Brain microvascular endothelial cell (primary cell): ENCODE measurements at regions not wholly inside any gene's neighbourhood (a gene's known extent, or its start where the extent isn't known, plus 50 kb on each side); places are given as distances from the start of the nearest gene placed in this dataset.

Experiments used
- DNase-seq: peaks from one replicate; pipeline ENCODE4 v3.0.0-alpha.2; 2020
- H3K27ac ChIP-seq: fragments of 250-450 bp; sonication (Bioruptor Pico); 2 replicates; pipeline ENCODE4 v1.5.1; 2020; ENCODE audit warnings: mild to moderate bottlenecking, moderate library complexity
- H3K27me3 ChIP-seq: fragments of 250-450 bp; sonication (Bioruptor Pico); replicated peaks from 2 replicates; pipeline ENCODE4 v1.5.1; 2020; ENCODE audit warnings: mild to moderate bottlenecking
- H3K36me3 ChIP-seq: fragments of 250-450 bp; sonication (Bioruptor Pico); replicated peaks from 2 replicates; pipeline ENCODE4 v1.5.1; 2020; ENCODE audit warnings: mild to moderate bottlenecking
- H3K4me3 ChIP-seq: 2 replicates; pipeline ENCODE4 v1.5.1; 2011; ENCODE audit warnings: low read depth, mild to moderate bottlenecking, control low read depth, low read length, moderate library complexity
- CTCF ChIP-seq: IDR thresholded peaks from 2 replicates; pipeline ENCODE4 v1.5.1; 2011; ENCODE audit warnings: low read depth, mild to moderate bottlenecking, moderate library complexity, low read length, control low read depth, inconsistent platforms; ENCODE audit errors: missing control alignments
- in situ Hi-C: cut with HindIII; loops from 2 replicates; pipeline ENCODE4 v1.10.0; 2017; ENCODE audit warnings: low sequenced_read_pairs, low pct_ligation_motif_present

- Histone ChIP-seq H3K36me3 (no peaks in the 10 kb centered on the region), H3K27ac (no peak overlapping the region), H3K4me3 (no peak overlapping the region), H3K27me3 (no peaks in the 10 kb centered on the region)
- DNase-seq = no peak
- in situ Hi-C loops = no loop called here
- no peak for TF ChIP-seq CTCF
Measured at GRCh38 chr5:165906871-165907270, 2384.6 kb upstream of the WWC1 start.

- H3K27ac ChIP-seq = no peak overlapping the region
- in situ Hi-C loops = no loop called here
- no peaks in the 10 kb centered on the region for H3K36me3 ChIP-seq
- no peaks in the 10 kb centered on the region for H3K27me3 ChIP-seq
- H3K4me3 ChIP-seq = no peak overlapping the region
- DNase-seq = no peak
- TF ChIP-seq CTCF = no peak
Measured at GRCh38 chr5:165913059-165913458, 2378.4 kb upstream of the WWC1 start.

- H3K36me3 ChIP-seq = no peaks in the 10 kb centered on the region
- in situ Hi-C loops = no loop called here
- no peak for TF ChIP-seq CTCF
Measured at GRCh38 chr5:165914456-165914855, 2377.0 kb upstream of the WWC1 start.

GRCh38 chr5:165919196-165919595 lies 2372.2 kb upstream of the WWC1 start:
- DNase-seq = no peak
- TF ChIP-seq CTCF = no peak
- in situ Hi-C loops = no loop called here
- H3K4me3 ChIP-seq = no peak overlapping the region
- H3K27me3 ChIP-seq = no peaks in the 10 kb centered on the region
- H3K36me3 ChIP-seq = no peaks in the 10 kb centered on the region
- H3K27ac ChIP-seq = no peak overlapping the region

More at GRCh38 chr5:165914456-165914855, 2377.0 kb upstream of the WWC1 start:
- no peak overlapping the region for H3K4me3 ChIP-seq
- H3K27ac ChIP-seq = no peak overlapping the region
- no peak for DNase-seq
- H3K27me3 ChIP-seq = no peaks in the 10 kb centered on the region

GRCh38 chr5:165920655-165921054 lies 2370.8 kb upstream of the WWC1 start:
- TF ChIP-seq CTCF = no peak
- in situ Hi-C loops = no loop called here
- H3K27me3 ChIP-seq = no peaks in the 10 kb centered on the region

GRCh38 chr5:165928971-165929370 lies 2362.5 kb upstream of the WWC1 start:
- H3K36me3 ChIP-seq = no peaks in the 10 kb centered on the region
- DNase-seq = no peak
- no peak overlapping the region for H3K27ac ChIP-seq
- no peaks in the 10 kb centered on the region for H3K27me3 ChIP-seq
- in situ Hi-C loops = no loop called here
- H3K4me3 ChIP-seq = no peak overlapping the region
- no peak for TF ChIP-seq CTCF

More at GRCh38 chr5:165920655-165921054, 2370.8 kb upstream of the WWC1 start:
- no peak for DNase-seq
- Histone ChIP-seq H3K4me3 (no peak overlapping the region), H3K36me3 (no peaks in the 10 kb centered on the region), H3K27ac (no peak overlapping the region)
